GM12878 (cell line): ENCODE measurements at regions not wholly inside any gene's neighbourhood (a gene's known extent, or its start where the extent isn't known, plus 50 kb on each side); places are given as distances from the start of the nearest gene placed in this dataset.

Source experiments
- ATAC-seq: fragments of 200-7000 bp; cut with Tn5 transposase; 3 replicates; pipeline ENCODE4 v1.9.1; 2020; ENCODE audit warnings: mild to moderate bottlenecking, moderate library complexity
- BruUV-seq: library from RNA; stranded (reverse); fragments of 400-500 nt; replicated peaks from 2 replicates; lab custom pipeline; 2021; lab: Mats Ljungman, UMichigan
- CTCF ChIA-PET: fragments of 300-600 bp; sonication (Branson Sonifier 250); formaldehyde crosslinking; extraction: SDS; loops from one replicate; lab custom pipeline; 2021; ENCODE audit warnings: inconsistent platforms; lab: Yijun Ruan, JAX
- POLR2A ChIA-PET: fragments of 350-600 bp; formaldehyde crosslinking; extraction: SDS; loops from one replicate; lab custom pipeline; 2021; ENCODE audit warnings: inconsistent platforms; lab: Charles Lee
- RAD21 ChIA-PET: fragments of 300-600 bp; sonication (Branson Sonifier 250); formaldehyde crosslinking; loops from one replicate; lab custom pipeline; 2023; ENCODE audit warnings: antibody characterized with exemption; ENCODE audit not compliant: unreplicated experiment; lab: Charles Lee
- SMC1A ChIA-PET: fragments of 300-600 bp; sonication (Branson Sonifier 250); formaldehyde crosslinking; loops from one replicate; lab custom pipeline; 2023; ENCODE audit not compliant: unreplicated experiment, uncharacterized antibody; lab: Charles Lee
- DNase-seq: peaks from one replicate; pipeline ENCODE4 v3.0.0-alpha.2; 2011; ENCODE audit warnings: low read depth, low spot score
- FAIRE-seq: peaks from 3 replicates; lab custom pipeline; 2011; peaks lifted over from hg19 to GRCh38; lab: Jason Lieb, UNC
- H2AFZ ChIP-seq: 2 replicates; pipeline ENCODE4 v1.6.0; 2011; ENCODE audit warnings: low read depth, low read length, control low read depth; ENCODE audit not compliant: control insufficient read depth
- H3K27ac ChIP-seq: 2 replicates; pipeline ENCODE4 v1.5.1; 2011; ENCODE audit warnings: control low read depth; ENCODE audit not compliant: control insufficient read depth, insufficient read depth
- H3K27me3 ChIP-seq, 2 experiments: replicated peaks in 1 of 2; 2 replicates each; pipeline versions ENCODE4 v1.6.0 to v1.6.1; 2011; ENCODE audit warnings: low read length in 1 of 2; ENCODE audit not compliant: control insufficient read depth in 2 of 2, insufficient read depth in 2 of 2
- H3K36me3 ChIP-seq, 2 experiments: 2 replicates each; pipeline ENCODE4 v1.5.1; 2011; ENCODE audit warnings: low read length in 1 of 2; ENCODE audit not compliant: control insufficient read depth in 2 of 2, insufficient read depth in 2 of 2
- H3K4me1 ChIP-seq: 2 replicates; pipeline ENCODE4 v1.6.1; 2011; ENCODE audit warnings: mild to moderate bottlenecking, low read length, moderate library complexity, mixed read lengths; ENCODE audit not compliant: control insufficient read depth, insufficient read depth
- H3K4me2 ChIP-seq: 2 replicates; pipeline ENCODE4 v1.6.0; 2011; ENCODE audit warnings: control low read depth; ENCODE audit not compliant: control insufficient read depth, insufficient read depth
- H3K4me3 ChIP-seq: fragments of 200-600 bp; sonication (generic); 2 replicates; pipeline ENCODE4 v1.5.1; 2016
- H3K79me2 ChIP-seq: 2 replicates; pipeline ENCODE4 v1.6.0; 2011; ENCODE audit warnings: low read length; ENCODE audit not compliant: control insufficient read depth, insufficient read depth
- H3K9ac ChIP-seq: 2 replicates; pipeline ENCODE4 v1.8.0; 2011; ENCODE audit warnings: low read length, control low read depth, mixed read lengths; ENCODE audit not compliant: control insufficient read depth, insufficient read depth
- H3K9me3 ChIP-seq: replicated peaks from 3 replicates; pipeline ENCODE4 v1.5.1; 2011; ENCODE audit warnings: mild to moderate bottlenecking, low read length; ENCODE audit not compliant: control insufficient read depth, insufficient read depth
- H4K20me1 ChIP-seq: 2 replicates; pipeline ENCODE4 v1.6.0; 2011; ENCODE audit not compliant: control insufficient read depth, insufficient read depth
- BMI1 ChIP-seq: fragments of 450-650 bp; IDR thresholded peaks from 2 replicates; pipeline ENCODE4 v1.6.1; 2016; ENCODE audit warnings: mild to moderate bottlenecking, moderate library complexity, borderline replicate concordance
- BRCA1 ChIP-seq: IDR thresholded peaks from 2 replicates; pipeline ENCODE4 v1.6.1; 2011; ENCODE audit warnings: low read depth, low read length, improper control_type of control experiment
- HCFC1 ChIP-seq: fragments of 150-350 bp; IDR thresholded peaks from 2 replicates; pipeline ENCODE4 v1.6.1; 2014; ENCODE audit warnings: low read length
- HDAC2 ChIP-seq: fragments of 200-600 bp; sonication (generic); IDR thresholded peaks from 2 replicates; pipeline ENCODE4 v1.6.1; 2017
- NFIC ChIP-seq: IDR thresholded peaks from 2 replicates; pipeline ENCODE4 v1.6.1; 2012; ENCODE audit warnings: low read depth, mild to moderate bottlenecking, inconsistent platforms, low read length, moderate library complexity
- RCOR1 ChIP-seq: conservative IDR thresholded peaks from 2 replicates; pipeline ENCODE4 v1.6.1; 2012; ENCODE audit warnings: low read depth, low read length, improper control_type of control experiment
- SIX5 ChIP-seq: IDR thresholded peaks from 2 replicates; pipeline ENCODE4 v1.6.1; 2011; ENCODE audit warnings: mild to moderate bottlenecking, low read depth, low read length, moderate library complexity; ENCODE audit not compliant: severe bottlenecking
- SPI1 ChIP-seq: IDR thresholded peaks from 2 replicates; pipeline ENCODE4 v1.6.1; 2011; ENCODE audit warnings: low read depth, mild to moderate bottlenecking, low read length, moderate library complexity, borderline replicate concordance; ENCODE audit not compliant: insufficient read depth
- TCF3 ChIP-seq: IDR thresholded peaks from 2 replicates; pipeline ENCODE4 v1.6.1; 2012; ENCODE audit warnings: low read depth, mild to moderate bottlenecking, low read length, borderline replicate concordance; ENCODE audit not compliant: insufficient read depth
- ZNF24 ChIP-seq: fragments of 450-650 bp; IDR thresholded peaks from 2 replicates; pipeline ENCODE4 v1.6.1; 2017; ENCODE audit warnings: antibody characterized with exemption, mild to moderate bottlenecking
- WGBS: methylation state at CpG from one replicate; pipeline ENCODE4 v1.1.6; 2016; ENCODE audit warnings: low lambda C conversion rate; ENCODE audit not compliant: insufficient replicate concordance, insufficient coverage; ENCODE audit errors: missing lambda C conversion rate; 5-methylcytosine and 5-hydroxymethylcytosine counted together
- in situ Hi-C: fragments of 300-500 bp; cut with MboI; formaldehyde crosslinking; loops from 9 replicates; pipeline ENCODE4 v1.14.3; 2018; ENCODE audit warnings: mixed read lengths
- intact Hi-C: fragments of 100-400 bp; cut with micrococcal nuclease; formaldehyde crosslinking; loops from one replicate; pipeline ENCODE4 v1.14.2; 2022; ENCODE audit not compliant: unreplicated experiment
- TF ChIP-seq, protein P1 (sequence below): fragments of 150-350 bp; IDR thresholded peaks from 2 replicates; pipeline ENCODE4 v1.6.1; 2014; ENCODE audit warnings: mild to moderate bottlenecking, low read depth, low read length
- TF ChIP-seq, protein P2 (sequence below): IDR thresholded peaks from 2 replicates; pipeline ENCODE4 v1.6.1; 2011; ENCODE audit warnings: low read depth, mild to moderate bottlenecking, low read length, moderate library complexity, borderline replicate concordance; ENCODE audit errors: extremely low read depth

DNA sequence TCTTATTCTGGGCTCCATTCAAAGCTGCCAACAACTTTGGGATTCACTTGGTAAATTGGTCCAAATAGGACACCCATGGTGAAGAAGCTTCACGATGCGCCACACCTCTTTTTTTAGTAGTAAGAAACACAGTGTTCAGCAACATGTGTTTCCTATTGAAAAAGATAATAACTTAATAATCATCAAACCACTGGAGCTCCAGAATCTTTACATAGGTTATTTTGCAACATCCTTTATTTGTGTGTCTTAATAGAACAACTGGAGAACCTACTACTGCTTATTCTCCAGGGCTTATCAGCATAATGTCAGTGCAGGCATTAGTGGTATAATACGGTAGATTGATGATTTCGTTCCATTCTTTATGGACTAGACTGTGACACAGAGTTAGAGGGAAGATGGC, 63.3 kb upstream of the DAPK1 start (continued):
- TF ChIP-seq, protein P1, sequence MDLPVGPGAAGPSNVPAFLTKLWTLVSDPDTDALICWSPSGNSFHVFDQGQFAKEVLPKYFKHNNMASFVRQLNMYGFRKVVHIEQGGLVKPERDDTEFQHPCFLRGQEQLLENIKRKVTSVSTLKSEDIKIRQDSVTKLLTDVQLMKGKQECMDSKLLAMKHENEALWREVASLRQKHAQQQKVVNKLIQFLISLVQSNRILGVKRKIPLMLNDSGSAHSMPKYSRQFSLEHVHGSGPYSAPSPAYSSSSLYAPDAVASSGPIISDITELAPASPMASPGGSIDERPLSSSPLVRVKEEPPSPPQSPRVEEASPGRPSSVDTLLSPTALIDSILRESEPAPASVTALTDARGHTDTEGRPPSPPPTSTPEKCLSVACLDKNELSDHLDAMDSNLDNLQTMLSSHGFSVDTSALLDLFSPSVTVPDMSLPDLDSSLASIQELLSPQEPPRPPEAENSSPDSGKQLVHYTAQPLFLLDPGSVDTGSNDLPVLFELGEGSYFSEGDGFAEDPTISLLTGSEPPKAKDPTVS, result no peak
- TF ChIP-seq HCFC1, result no peak
- TF ChIP-seq HDAC2, result no peak
- TF ChIP-seq SIX5, result no peak
- no peak for TF ChIP-seq BMI1
- no peak for TF ChIP-seq NFIC
- no peak for TF ChIP-seq RCOR1
- TF ChIP-seq BRCA1, result no peak

DNA sequence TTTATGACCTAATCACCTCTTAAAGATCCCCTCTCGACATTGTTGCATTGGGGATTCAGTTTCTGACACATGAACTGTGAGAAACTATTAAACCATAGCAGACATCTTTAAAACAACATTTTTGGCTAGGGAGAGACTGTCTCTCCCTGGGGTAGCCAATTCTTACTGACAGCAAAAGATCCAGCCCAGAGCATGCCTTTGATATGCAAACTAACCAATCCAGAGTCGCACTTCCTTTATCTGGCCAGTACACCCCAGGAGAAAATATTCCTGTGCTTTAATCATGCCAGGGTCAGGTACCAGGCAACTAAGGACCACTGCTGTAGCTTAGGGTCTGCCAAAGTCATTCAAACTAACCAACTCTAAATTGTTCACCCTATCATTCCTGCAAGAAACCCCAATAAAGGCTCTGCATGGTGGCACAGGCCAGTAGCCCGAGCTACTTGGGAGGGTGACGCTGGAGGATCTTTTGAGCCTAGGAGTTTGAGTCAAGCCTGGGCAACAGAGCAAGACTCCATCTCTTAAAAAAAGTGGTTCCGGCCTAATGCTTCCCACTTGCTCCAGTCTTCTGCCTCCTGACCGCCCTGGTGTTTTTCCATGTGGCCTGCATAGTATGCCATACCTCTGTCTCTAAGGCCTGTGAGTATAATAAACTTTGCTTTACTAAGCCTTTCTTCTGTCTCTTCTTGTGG, 62.3 kb upstream of the DAPK1 start:
- BruUV-seq, result no TSS peak
- Histone ChIP-seq H3K27ac (no peak overlapping the region), H3K4me1 (no peaks in the 10 kb centered on the region), H4K20me1 (no peaks in the 10 kb centered on the region), H3K79me2 (no peaks in the 10 kb centered on the region), H3K27me3 (no peaks in the 10 kb centered on the region), H3K9ac (no peak overlapping the region), H2AFZ (no peak overlapping the region), H3K4me3 (no peak overlapping the region), H3K4me2 (no peak overlapping the region), H3K9me3 (no peaks in the 10 kb centered on the region), H3K36me3 (no peaks in the 10 kb centered on the region)
- no peak for ATAC-seq
- TF ChIP-seq, protein P2, sequence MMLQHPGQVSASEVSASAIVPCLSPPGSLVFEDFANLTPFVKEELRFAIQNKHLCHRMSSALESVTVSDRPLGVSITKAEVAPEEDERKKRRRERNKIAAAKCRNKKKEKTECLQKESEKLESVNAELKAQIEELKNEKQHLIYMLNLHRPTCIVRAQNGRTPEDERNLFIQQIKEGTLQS, result no peak
- TF ChIP-seq TCF3, result no peak
- peak; percentile 37; the same call in 1 of the 2 replicates for TF ChIP-seq SPI1
- no peak for TF ChIP-seq ZNF24
- ChIA-PET RAD21 (no interaction called here), CTCF (no interaction called here), POLR2A (no interaction called here), SMC1A (no interaction called here)
- in situ Hi-C loops, result no loop called here
- FAIRE-seq, result no peak
- 42% methylated on average over 6 of the region's 6 CpGs for WGBS
- intact Hi-C loops, result no loop called here
- DNase-seq, result no peak
